ENCODE measurements at regions not wholly inside any gene's neighbourhood (a gene's known extent, or its start where the extent isn't known, plus 50 kb on each side); places are given as distances from the start of the nearest gene placed in this dataset.

DNA sequence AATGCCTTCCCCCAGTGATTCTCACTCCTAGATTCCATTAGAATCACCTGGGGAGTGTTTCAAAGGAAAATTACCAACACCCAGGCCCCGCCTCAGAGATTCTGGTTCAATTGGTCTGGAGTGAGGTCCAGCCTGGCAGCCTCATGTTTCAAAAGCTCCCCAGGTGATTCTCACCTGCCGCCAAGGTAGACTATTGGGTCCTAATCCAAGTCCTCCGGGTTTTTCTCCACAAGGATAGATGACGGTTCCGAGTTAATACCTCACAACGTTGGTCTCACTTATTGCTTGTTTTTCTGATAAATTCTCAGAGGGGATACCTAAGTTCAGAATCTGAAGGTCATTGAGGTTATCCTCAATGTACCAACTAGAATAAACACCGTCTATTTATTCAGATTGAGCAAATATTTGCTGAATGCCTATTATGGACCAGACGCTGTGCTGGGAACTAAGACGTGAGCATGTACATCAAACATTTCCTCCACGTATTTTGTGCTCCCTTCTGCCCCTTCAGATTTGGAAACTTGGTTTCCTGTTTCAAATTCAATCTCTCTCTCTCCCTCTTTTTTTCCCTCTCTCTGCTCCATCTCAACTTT, 97.5 kb downstream of the SEC16B start:
- TF ChIP-seq, protein P1, sequence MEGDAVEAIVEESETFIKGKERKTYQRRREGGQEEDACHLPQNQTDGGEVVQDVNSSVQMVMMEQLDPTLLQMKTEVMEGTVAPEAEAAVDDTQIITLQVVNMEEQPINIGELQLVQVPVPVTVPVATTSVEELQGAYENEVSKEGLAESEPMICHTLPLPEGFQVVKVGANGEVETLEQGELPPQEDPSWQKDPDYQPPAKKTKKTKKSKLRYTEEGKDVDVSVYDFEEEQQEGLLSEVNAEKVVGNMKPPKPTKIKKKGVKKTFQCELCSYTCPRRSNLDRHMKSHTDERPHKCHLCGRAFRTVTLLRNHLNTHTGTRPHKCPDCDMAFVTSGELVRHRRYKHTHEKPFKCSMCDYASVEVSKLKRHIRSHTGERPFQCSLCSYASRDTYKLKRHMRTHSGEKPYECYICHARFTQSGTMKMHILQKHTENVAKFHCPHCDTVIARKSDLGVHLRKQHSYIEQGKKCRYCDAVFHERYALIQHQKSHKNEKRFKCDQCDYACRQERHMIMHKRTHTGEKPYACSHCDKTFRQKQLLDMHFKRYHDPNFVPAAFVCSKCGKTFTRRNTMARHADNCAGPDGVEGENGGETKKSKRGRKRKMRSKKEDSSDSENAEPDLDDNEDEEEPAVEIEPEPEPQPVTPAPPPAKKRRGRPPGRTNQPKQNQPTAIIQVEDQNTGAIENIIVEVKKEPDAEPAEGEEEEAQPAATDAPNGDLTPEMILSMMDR (IDR thresholded peaks at IDR 0.05; ENCODE audit: low read depth, low read length): no peak
- TF ChIP-seq MAX (IDR thresholded peaks at IDR 0.05; ENCODE audit: low read depth, low read length) (no peak), MYC (IDR thresholded peaks at IDR 0.05; ENCODE audit: low read depth, low read length) (no peak), POLR2A (IDR thresholded peaks at IDR 0.05; ENCODE audit: extremely low read depth, insufficient read length) (no peak)
